ENCODE measurements at regions not wholly inside any gene's neighbourhood (a gene's known extent, or its start where the extent isn't known, plus 50 kb on each side); places are given as distances from the start of the nearest gene placed in this dataset.

DNA sequence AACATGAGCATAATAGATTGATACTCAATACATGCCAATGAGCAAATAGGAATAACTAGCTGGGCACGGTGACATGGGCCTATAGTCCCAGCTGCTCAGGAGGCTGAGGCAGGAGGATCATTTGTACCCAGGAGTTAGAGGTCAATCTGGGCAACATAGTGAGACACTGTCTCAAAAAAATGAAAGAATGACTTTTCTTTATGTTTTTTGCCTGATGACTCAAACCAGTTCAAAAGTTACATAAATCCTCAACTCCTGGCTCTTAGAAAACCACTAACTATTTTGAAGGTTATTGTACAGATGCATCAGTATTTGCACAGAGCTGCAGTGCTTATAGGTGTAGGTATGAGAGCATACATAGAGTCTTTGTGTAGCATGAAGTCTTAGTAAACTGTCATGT, 219.2 kb upstream of the RGS6 start:
- Histone ChIP-seq H3K4me1 (no peaks in the 10 kb centered on the region), H3K4me3 (no peak overlapping the region), H3K9me3 (no peaks in the 10 kb centered on the region), H3K27me3 (no peaks in the 10 kb centered on the region), H3K36me3 (no peaks in the 10 kb centered on the region), H3K27ac (no peak overlapping the region)
- no peak for DNase-seq
- intact Hi-C loops (cut with DNase I; ENCODE audit: low total_unique reads): no loop called here
- in situ Hi-C loops (cut with MboI; ENCODE audit: low sequenced_read_pairs in 4 of 4): no loop called here
- TF ChIP-seq, protein P1, sequence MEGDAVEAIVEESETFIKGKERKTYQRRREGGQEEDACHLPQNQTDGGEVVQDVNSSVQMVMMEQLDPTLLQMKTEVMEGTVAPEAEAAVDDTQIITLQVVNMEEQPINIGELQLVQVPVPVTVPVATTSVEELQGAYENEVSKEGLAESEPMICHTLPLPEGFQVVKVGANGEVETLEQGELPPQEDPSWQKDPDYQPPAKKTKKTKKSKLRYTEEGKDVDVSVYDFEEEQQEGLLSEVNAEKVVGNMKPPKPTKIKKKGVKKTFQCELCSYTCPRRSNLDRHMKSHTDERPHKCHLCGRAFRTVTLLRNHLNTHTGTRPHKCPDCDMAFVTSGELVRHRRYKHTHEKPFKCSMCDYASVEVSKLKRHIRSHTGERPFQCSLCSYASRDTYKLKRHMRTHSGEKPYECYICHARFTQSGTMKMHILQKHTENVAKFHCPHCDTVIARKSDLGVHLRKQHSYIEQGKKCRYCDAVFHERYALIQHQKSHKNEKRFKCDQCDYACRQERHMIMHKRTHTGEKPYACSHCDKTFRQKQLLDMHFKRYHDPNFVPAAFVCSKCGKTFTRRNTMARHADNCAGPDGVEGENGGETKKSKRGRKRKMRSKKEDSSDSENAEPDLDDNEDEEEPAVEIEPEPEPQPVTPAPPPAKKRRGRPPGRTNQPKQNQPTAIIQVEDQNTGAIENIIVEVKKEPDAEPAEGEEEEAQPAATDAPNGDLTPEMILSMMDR (IDR thresholded peaks at IDR 0.05 in 4 of 5, conservative IDR thresholded peaks at IDR 0.05 in 1 of 5): no peak
- no peak for TF ChIP-seq POLR2A (IDR thresholded peaks at IDR 0.05)
- no peak for ATAC-seq

DNA sequence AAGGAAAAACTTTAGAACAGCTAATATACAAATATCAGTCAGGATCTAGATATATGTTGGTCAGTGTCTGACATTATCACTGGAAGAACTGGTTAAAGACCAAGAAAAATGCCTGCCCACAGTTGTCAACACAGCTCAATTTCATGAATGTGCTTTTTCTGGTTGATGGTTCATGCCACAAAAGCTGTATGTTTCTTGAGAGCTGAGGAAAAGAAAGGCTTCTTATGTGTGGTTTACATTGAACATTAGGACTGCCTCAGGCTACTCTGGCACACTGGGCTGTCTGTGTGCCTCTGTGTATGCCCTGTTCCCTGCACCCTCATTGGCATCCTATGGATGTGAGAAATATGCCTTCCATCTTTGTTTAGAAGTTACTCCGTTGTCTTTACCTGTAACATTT, 218.8 kb upstream of the RGS6 start:
- Histone ChIP-seq H3K4me3 (no peak overlapping the region), H3K9me3 (no peaks in the 10 kb centered on the region), H3K27ac (no peak overlapping the region), H3K36me3 (no peaks in the 10 kb centered on the region), H3K27me3 (no peaks in the 10 kb centered on the region), H3K4me1 (no peaks in the 10 kb centered on the region)
- no peak for TF ChIP-seq POLR2A (IDR thresholded peaks at IDR 0.05)
- TF ChIP-seq, protein P1 (IDR thresholded peaks at IDR 0.05 in 4 of 5, conservative IDR thresholded peaks at IDR 0.05 in 1 of 5): no peak
- no peak for DNase-seq
- no peak for ATAC-seq
- intact Hi-C loops (cut with DNase I; ENCODE audit: low total_unique reads) (no loop called here), in situ Hi-C loops (cut with MboI; ENCODE audit: low sequenced_read_pairs in 4 of 4) (no loop called here)

DNA sequence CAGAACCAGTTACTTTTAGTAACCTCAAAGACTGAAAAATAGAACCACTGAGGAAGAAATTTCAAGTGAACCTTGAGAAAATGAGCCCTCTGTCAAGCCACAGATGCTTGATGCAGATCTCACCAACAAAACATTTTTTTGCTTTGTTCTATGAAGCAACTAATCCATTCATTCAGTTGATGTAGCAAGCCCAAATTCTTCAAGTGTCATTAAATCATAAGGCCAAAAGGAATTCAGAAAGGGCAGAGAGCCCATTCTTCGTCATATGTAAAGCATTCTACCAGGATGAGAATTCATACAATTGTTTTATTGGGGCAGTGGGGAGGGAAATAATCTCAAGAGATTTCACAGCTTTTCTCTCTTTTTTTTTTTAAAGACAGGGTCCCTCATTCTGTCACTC, 218.0 kb upstream of the RGS6 start:
- intact Hi-C loops (cut with DNase I; ENCODE audit: low total_unique reads): no loop called here
- TF ChIP-seq POLR2A (IDR thresholded peaks at IDR 0.05): no peak
- TF ChIP-seq, protein P1 (IDR thresholded peaks at IDR 0.05 in 4 of 5, conservative IDR thresholded peaks at IDR 0.05 in 1 of 5): no peak
- Histone ChIP-seq H3K27me3 (no peaks in the 10 kb centered on the region), H3K36me3 (no peaks in the 10 kb centered on the region), H3K9me3 (no peaks in the 10 kb centered on the region), H3K4me3 (no peak overlapping the region), H3K4me1 (no peaks in the 10 kb centered on the region), H3K27ac (no peak overlapping the region)
- ATAC-seq: no peak
- in situ Hi-C loops (cut with MboI; ENCODE audit: low sequenced_read_pairs in 4 of 4): no loop called here
- no peak for DNase-seq

DNA sequence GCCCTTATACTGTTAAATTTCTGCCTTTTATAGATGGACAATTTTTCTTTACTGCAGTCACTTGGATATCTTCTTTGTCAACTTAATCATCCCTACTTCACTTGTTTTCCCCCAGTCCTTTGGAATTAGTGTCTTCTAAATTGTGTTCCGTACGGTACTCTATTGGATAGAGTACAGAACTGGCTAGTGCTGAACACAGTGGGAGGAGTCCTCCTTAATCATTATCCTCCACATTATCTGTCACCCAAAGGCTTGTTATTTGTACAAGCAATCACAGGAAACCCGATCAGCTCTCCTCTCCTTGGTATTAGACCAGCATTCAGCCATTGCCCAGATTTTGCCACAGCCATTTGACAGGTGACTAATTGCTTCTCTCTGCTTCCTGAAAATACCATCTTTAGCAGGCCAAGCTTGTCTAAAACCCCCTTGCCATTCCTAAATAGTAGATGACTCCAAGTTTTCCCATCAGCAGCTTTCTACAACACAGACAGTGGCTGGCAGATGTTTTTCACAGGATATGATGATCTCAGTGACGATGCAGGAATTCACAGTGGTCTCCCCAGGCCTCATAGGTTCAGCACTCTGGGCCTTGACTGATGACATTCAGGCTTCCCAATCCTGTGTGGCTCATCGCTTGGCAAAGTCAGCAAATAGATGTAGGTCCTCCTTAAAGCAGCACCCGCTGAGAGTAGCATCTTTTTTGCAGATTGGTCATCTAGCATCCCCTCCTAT, 216.0 kb upstream of the RGS6 start:
- Histone ChIP-seq H3K27ac (no peak overlapping the region), H3K27me3 (no peaks in the 10 kb centered on the region), H3K36me3 (no peaks in the 10 kb centered on the region), H3K4me3 (no peak overlapping the region), H3K4me1 (no peaks in the 10 kb centered on the region), H3K9me3 (no peaks in the 10 kb centered on the region)
- TF ChIP-seq, protein P1 (IDR thresholded peaks at IDR 0.05 in 4 of 5, conservative IDR thresholded peaks at IDR 0.05 in 1 of 5): no peak
- TF ChIP-seq POLR2A (IDR thresholded peaks at IDR 0.05): no peak
- intact Hi-C loops (cut with DNase I; ENCODE audit: low total_unique reads) (no loop called here), in situ Hi-C loops (cut with MboI; ENCODE audit: low sequenced_read_pairs in 4 of 4) (no loop called here)
- ATAC-seq (no peak), DNase-seq (no peak)

All from gastrocnemius medialis (tissue), 4 donors.